KMS-11 (cell line): ENCODE measurements at regions not wholly inside any gene's neighbourhood (a gene's known extent, or its start where the extent isn't known, plus 50 kb on each side); places are given as distances from the start of the nearest gene placed in this dataset.

Experiments
- H2AFZ ChIP-seq: fragments of 200-600 bp; sonication (generic); 2 replicates; pipeline ENCODE4 v1.6.1; 2016; ENCODE audit warnings: antibody characterized with exemption, mixed run types, low read depth
- H3K27ac ChIP-seq: fragments of 200-600 bp; sonication (generic); 2 replicates; pipeline ENCODE4 v1.6.1; 2016; ENCODE audit warnings: mild to moderate bottlenecking, mixed run types
- H3K27me3 ChIP-seq: fragments of 200-600 bp; sonication (generic); 2 replicates; pipeline ENCODE4 v1.6.1; 2017; ENCODE audit warnings: mild to moderate bottlenecking, low read depth, mixed run types, moderate library complexity; ENCODE audit not compliant: insufficient read depth
- H3K36me3 ChIP-seq: fragments of 200-600 bp; sonication (generic); 2 replicates; pipeline ENCODE4 v1.6.1; 2017; ENCODE audit warnings: mild to moderate bottlenecking, mixed run types; ENCODE audit not compliant: insufficient read depth
- H3K4me1 ChIP-seq: fragments of 200-600 bp; sonication (generic); 2 replicates; pipeline ENCODE4 v1.6.1; 2016; ENCODE audit warnings: mild to moderate bottlenecking, low read depth, mixed run types; ENCODE audit not compliant: poor library complexity, severe bottlenecking
- H3K4me2 ChIP-seq: fragments of 200-600 bp; sonication (generic); 2 replicates; pipeline ENCODE4 v1.7.0; 2016; ENCODE audit warnings: mild to moderate bottlenecking, mixed run types
- H3K4me3 ChIP-seq: fragments of 200-600 bp; sonication (generic); IDR thresholded peaks from 2 replicates; pipeline ENCODE4 v1.6.1; 2017; ENCODE audit warnings: low read depth, low read length, mixed read lengths; ENCODE audit not compliant: insufficient read depth
- H3K79me2 ChIP-seq: fragments of 200-600 bp; sonication (generic); 2 replicates; pipeline ENCODE4 v1.6.1; 2016; ENCODE audit warnings: low read depth, mixed run types; ENCODE audit not compliant: insufficient read depth
- H3K9ac ChIP-seq: fragments of 200-600 bp; sonication (generic); 2 replicates; pipeline ENCODE4 v1.6.1; 2016; ENCODE audit warnings: mild to moderate bottlenecking, mixed run types
- H4K20me1 ChIP-seq: fragments of 200-600 bp; sonication (generic); 2 replicates; pipeline ENCODE4 v1.6.1; 2016; ENCODE audit warnings: mild to moderate bottlenecking, mixed run types; ENCODE audit not compliant: insufficient read depth
- TF ChIP-seq, protein P1 (sequence below): fragments of 200-600 bp; sonication (generic); conservative IDR thresholded peaks from 2 replicates; pipeline ENCODE4 v1.6.1; 2017; ENCODE audit warnings: low read depth, mild to moderate bottlenecking, antibody characterized with exemption, low read length, moderate library complexity, mixed read lengths

- Histone ChIP-seq H3K4me1 (no peaks in the 10 kb centered on the region), H2AFZ (no peak overlapping the region), H3K4me2 (no peak overlapping the region), H3K27me3 (no peaks in the 10 kb centered on the region), H3K27ac (no peak overlapping the region), H3K4me3 (no peak overlapping the region), H3K79me2 (no peaks in the 10 kb centered on the region), H3K9ac (no peak overlapping the region), H3K36me3 (no peaks in the 10 kb centered on the region), H4K20me1 (no peaks in the 10 kb centered on the region)
- TF ChIP-seq, protein P1, sequence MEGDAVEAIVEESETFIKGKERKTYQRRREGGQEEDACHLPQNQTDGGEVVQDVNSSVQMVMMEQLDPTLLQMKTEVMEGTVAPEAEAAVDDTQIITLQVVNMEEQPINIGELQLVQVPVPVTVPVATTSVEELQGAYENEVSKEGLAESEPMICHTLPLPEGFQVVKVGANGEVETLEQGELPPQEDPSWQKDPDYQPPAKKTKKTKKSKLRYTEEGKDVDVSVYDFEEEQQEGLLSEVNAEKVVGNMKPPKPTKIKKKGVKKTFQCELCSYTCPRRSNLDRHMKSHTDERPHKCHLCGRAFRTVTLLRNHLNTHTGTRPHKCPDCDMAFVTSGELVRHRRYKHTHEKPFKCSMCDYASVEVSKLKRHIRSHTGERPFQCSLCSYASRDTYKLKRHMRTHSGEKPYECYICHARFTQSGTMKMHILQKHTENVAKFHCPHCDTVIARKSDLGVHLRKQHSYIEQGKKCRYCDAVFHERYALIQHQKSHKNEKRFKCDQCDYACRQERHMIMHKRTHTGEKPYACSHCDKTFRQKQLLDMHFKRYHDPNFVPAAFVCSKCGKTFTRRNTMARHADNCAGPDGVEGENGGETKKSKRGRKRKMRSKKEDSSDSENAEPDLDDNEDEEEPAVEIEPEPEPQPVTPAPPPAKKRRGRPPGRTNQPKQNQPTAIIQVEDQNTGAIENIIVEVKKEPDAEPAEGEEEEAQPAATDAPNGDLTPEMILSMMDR = no peak
These were observed 633.1 kb downstream of the GRXCR1 start for GRCh38 chr4:43525646-43526045.

DNA sequence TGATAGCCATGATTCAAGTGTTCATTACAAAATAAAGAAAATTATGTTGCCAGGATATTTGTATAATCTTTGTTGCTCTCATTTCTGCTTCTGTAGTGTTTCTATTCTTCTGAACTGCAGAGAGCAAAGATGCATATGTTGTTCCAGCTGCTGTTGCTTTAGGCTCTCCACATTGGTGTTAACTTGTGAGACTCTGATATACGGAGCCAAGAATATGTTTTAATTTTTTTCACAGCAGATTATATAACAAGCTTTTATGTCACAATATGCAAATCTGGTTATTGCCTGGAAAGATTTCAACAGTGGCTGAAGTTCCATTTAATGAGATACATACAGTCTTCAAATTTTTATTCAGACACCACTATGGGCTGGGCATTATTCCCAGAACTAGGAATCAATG lies 655.0 kb downstream of the GRXCR1 start:
- H4K20me1 ChIP-seq = no peaks in the 10 kb centered on the region
- no peak overlapping the region for H3K4me3 ChIP-seq
- H3K36me3 ChIP-seq = no peaks in the 10 kb centered on the region
- H3K27me3 ChIP-seq = no peaks in the 10 kb centered on the region
- H3K4me1 ChIP-seq = no peaks in the 10 kb centered on the region
- H3K4me2 ChIP-seq = no peak overlapping the region
- no peak overlapping the region for H3K9ac ChIP-seq
- no peak overlapping the region for H3K27ac ChIP-seq
- TF ChIP-seq, protein P1 = no peak
- H2AFZ ChIP-seq = no peak overlapping the region
- no peaks in the 10 kb centered on the region for H3K79me2 ChIP-seq

- no peaks in the 10 kb centered on the region for H3K4me1 ChIP-seq
These were observed 658.6 kb downstream of the GRXCR1 start for GRCh38 chr4:43550981-43551627.

GRCh38 chr4:43556262-43556661 lies 663.7 kb downstream of the GRXCR1 start:
- H3K36me3 ChIP-seq = no peaks in the 10 kb centered on the region
- H2AFZ ChIP-seq = no peak overlapping the region
- TF ChIP-seq, protein P1 = no peak
- H3K4me3 ChIP-seq = no peak overlapping the region
- no peak overlapping the region for H3K27ac ChIP-seq
- H3K9ac ChIP-seq = no peak overlapping the region
- H3K4me1 ChIP-seq = no peaks in the 10 kb centered on the region
- no peaks in the 10 kb centered on the region for H3K27me3 ChIP-seq
- no peak overlapping the region for H3K4me2 ChIP-seq
- no peaks in the 10 kb centered on the region for H4K20me1 ChIP-seq
- no peaks in the 10 kb centered on the region for H3K79me2 ChIP-seq

More at GRCh38 chr4:43550981-43551627, 658.6 kb downstream of the GRXCR1 start:
- Histone ChIP-seq H2AFZ (no peak overlapping the region), H3K4me3 (no peak overlapping the region), H3K27me3 (no peaks in the 10 kb centered on the region), H3K4me2 (no peak overlapping the region), H4K20me1 (no peaks in the 10 kb centered on the region), H3K36me3 (no peaks in the 10 kb centered on the region), H3K79me2 (no peaks in the 10 kb centered on the region), H3K27ac (no peak overlapping the region), H3K9ac (no peak overlapping the region)
- TF ChIP-seq, protein P1 = no peak
